ACC112 (cell line): ENCODE measurements at regions not wholly inside any gene's neighbourhood (a gene's known extent, or its start where the extent isn't known, plus 50 kb on each side); places are given as distances from the start of the nearest gene placed in this dataset.

Source experiments
- H2AFZ ChIP-seq: fragments of 200-600 bp; sonication (generic); one replicate; pipeline ENCODE4 v1.6.0; 2017; ENCODE audit warnings: antibody characterized with exemption, low read length; ENCODE audit not compliant: unreplicated experiment
- H3K27ac ChIP-seq: fragments of 200-600 bp; sonication (generic); 2 replicates; pipeline ENCODE4 v1.5.1; 2014; ENCODE audit warnings: low read depth, mild to moderate bottlenecking, antibody characterized with exemption, low read length, moderate library complexity
- H3K27me3 ChIP-seq: fragments of 200-600 bp; sonication (generic); 2 replicates; pipeline ENCODE4 v1.6.1; 2014; ENCODE audit warnings: mild to moderate bottlenecking, antibody characterized with exemption, low read length, moderate library complexity, mixed read lengths; ENCODE audit not compliant: insufficient read depth
- H3K36me3 ChIP-seq: fragments of 200-600 bp; sonication (generic); 2 replicates; pipeline ENCODE4 v1.6.1; 2016; ENCODE audit warnings: mild to moderate bottlenecking, antibody characterized with exemption, low read length, moderate library complexity, mixed read lengths; ENCODE audit not compliant: insufficient read depth
- H3K4me1 ChIP-seq: fragments of 200-600 bp; sonication (generic); one replicate; pipeline ENCODE4 v1.6.1; 2016; ENCODE audit warnings: low read length, mixed read lengths; ENCODE audit not compliant: insufficient read depth, unreplicated experiment, control insufficient read depth
- H3K4me3 ChIP-seq: fragments of 200-600 bp; sonication (generic); 2 replicates; pipeline ENCODE4 v1.5.1; 2014; ENCODE audit warnings: mild to moderate bottlenecking, low read depth, low read length
- H3K79me2 ChIP-seq: fragments of 200-600 bp; sonication (generic); one replicate; pipeline ENCODE4 v1.6.0; 2016; ENCODE audit warnings: low read length; ENCODE audit not compliant: control insufficient read depth, unreplicated experiment, insufficient read depth

- Histone ChIP-seq H3K4me1 (peaks cover 8% of the 10 kb centered on the region), H3K36me3 (no peaks in the 10 kb centered on the region), H3K4me3 (peak overlapping the region; percentile 20; the same call in 1 of the 2 replicates), H3K79me2 (no peaks in the 10 kb centered on the region), H3K27me3 (no peaks in the 10 kb centered on the region), H2AFZ (no peak overlapping the region), H3K27ac (peak overlapping the region; percentile 56)
Observed at GRCh38 chr18:73060666-73061288, 193.0 kb upstream of the NETO1 start.

- H3K27me3 ChIP-seq: no peaks in the 10 kb centered on the region
- H3K27ac ChIP-seq: no peak overlapping the region
- peaks cover 8% of the 10 kb centered on the region for H3K4me1 ChIP-seq
- H3K36me3 ChIP-seq: no peaks in the 10 kb centered on the region
- H3K79me2 ChIP-seq: no peaks in the 10 kb centered on the region
- H3K4me3 ChIP-seq: no peak overlapping the region
- no peak overlapping the region for H2AFZ ChIP-seq
Observed at GRCh38 chr18:73059280-73059679, 191.5 kb upstream of the NETO1 start.

GRCh38 chr18:73047688-73048087 lies 179.9 kb upstream of the NETO1 start:
- H3K4me3 ChIP-seq: no peak overlapping the region

GRCh38 chr18:73045037-73045436 lies 177.2 kb upstream of the NETO1 start:
- no peak overlapping the region for H3K4me3 ChIP-seq
- H2AFZ ChIP-seq: no peak overlapping the region
- no peaks in the 10 kb centered on the region for H3K27me3 ChIP-seq
- no peak overlapping the region for H3K27ac ChIP-seq
- no peaks in the 10 kb centered on the region for H3K36me3 ChIP-seq
- H3K79me2 ChIP-seq: no peaks in the 10 kb centered on the region
- no peaks in the 10 kb centered on the region for H3K4me1 ChIP-seq

More at GRCh38 chr18:73047688-73048087, 179.9 kb upstream of the NETO1 start:
- Histone ChIP-seq H3K36me3 (no peaks in the 10 kb centered on the region), H3K79me2 (no peaks in the 10 kb centered on the region), H3K4me1 (no peaks in the 10 kb centered on the region), H2AFZ (no peak overlapping the region), H3K27ac (no peak overlapping the region), H3K27me3 (no peaks in the 10 kb centered on the region)

GRCh38 chr18:73043611-73044010 lies 175.8 kb upstream of the NETO1 start:
- Histone ChIP-seq H3K27me3 (peaks cover 5% of the 10 kb centered on the region; the same call in 1 of the 2 replicates), H3K79me2 (no peaks in the 10 kb centered on the region), H3K27ac (no peak overlapping the region), H3K4me3 (no peak overlapping the region), H2AFZ (no peak overlapping the region), H3K4me1 (no peaks in the 10 kb centered on the region), H3K36me3 (no peaks in the 10 kb centered on the region)

GRCh38 chr18:73043211-73043610 lies 175.4 kb upstream of the NETO1 start:
- Histone ChIP-seq H3K4me1 (no peaks in the 10 kb centered on the region), H3K4me3 (no peak overlapping the region), H2AFZ (no peak overlapping the region), H3K27ac (no peak overlapping the region), H3K27me3 (peaks cover 5% of the 10 kb centered on the region; the same call in 1 of the 2 replicates), H3K36me3 (no peaks in the 10 kb centered on the region), H3K79me2 (no peaks in the 10 kb centered on the region)

- no peaks in the 10 kb centered on the region for H3K4me1 ChIP-seq
Observed at GRCh38 chr18:73040247-73040646, 172.5 kb upstream of the NETO1 start.

GRCh38 chr18:73038336-73038735 lies 170.5 kb upstream of the NETO1 start:
- no peaks in the 10 kb centered on the region for H3K79me2 ChIP-seq
- H3K27me3 ChIP-seq: peaks cover 5% of the 10 kb centered on the region; the same call in 1 of the 2 replicates
- H3K27ac ChIP-seq: no peak overlapping the region
- H3K4me3 ChIP-seq: peak overlapping the region; percentile 1; the same call in 1 of the 2 replicates
- H3K4me1 ChIP-seq: no peaks in the 10 kb centered on the region
- no peak overlapping the region for H2AFZ ChIP-seq
- H3K36me3 ChIP-seq: no peaks in the 10 kb centered on the region

More at GRCh38 chr18:73040247-73040646, 172.5 kb upstream of the NETO1 start:
- Histone ChIP-seq H3K4me3 (no peak overlapping the region), H2AFZ (no peak overlapping the region), H3K79me2 (no peaks in the 10 kb centered on the region), H3K36me3 (no peaks in the 10 kb centered on the region), H3K27me3 (peaks cover 5% of the 10 kb centered on the region; the same call in 1 of the 2 replicates), H3K27ac (no peak overlapping the region)

GRCh38 chr18:73023975-73024374 lies 156.2 kb upstream of the NETO1 start:
- Histone ChIP-seq H3K27me3 (no peaks in the 10 kb centered on the region), H3K79me2 (no peaks in the 10 kb centered on the region), H3K4me1 (no peaks in the 10 kb centered on the region), H3K4me3 (no peak overlapping the region), H3K36me3 (no peaks in the 10 kb centered on the region), H2AFZ (no peak overlapping the region), H3K27ac (no peak overlapping the region)

- H3K27ac ChIP-seq: no peak overlapping the region
- no peaks in the 10 kb centered on the region for H3K27me3 ChIP-seq
- H3K4me3 ChIP-seq: no peak overlapping the region
- no peaks in the 10 kb centered on the region for H3K79me2 ChIP-seq
- H3K4me1 ChIP-seq: peaks cover 6% of the 10 kb centered on the region
- H2AFZ ChIP-seq: no peak overlapping the region
- H3K36me3 ChIP-seq: no peaks in the 10 kb centered on the region
Observed at GRCh38 chr18:73009691-73010090, 141.9 kb upstream of the NETO1 start.

GRCh38 chr18:73007915-73008308 lies 140.1 kb upstream of the NETO1 start:
- Histone ChIP-seq H3K36me3 (no peaks in the 10 kb centered on the region), H3K4me3 (no peak overlapping the region), H3K27me3 (no peaks in the 10 kb centered on the region), H3K4me1 (peaks cover 6% of the 10 kb centered on the region), H2AFZ (no peak overlapping the region), H3K27ac (no peak overlapping the region), H3K79me2 (no peaks in the 10 kb centered on the region)
